Mammary epithelial cell (primary cell): ENCODE measurements at regions not wholly inside any gene's neighbourhood (a gene's known extent, or its start where the extent isn't known, plus 50 kb on each side); places are given as distances from the start of the nearest gene placed in this dataset.

Source experiments
- CTCF ChIP-seq, 2 donors: IDR thresholded peaks in 1 of 2; conservative IDR thresholded peaks in 1 of 2; 2 replicates each; pipeline ENCODE4 v1.5.1; 2011 to 2012; ENCODE audit warnings: inconsistent platforms in 2 of 2, low read length in 2 of 2, mild to moderate bottlenecking in 2 of 2, control low read depth in 1 of 2, low read depth in 1 of 2; ENCODE audit not compliant: insufficient read depth in 1 of 2; ENCODE audit errors: extremely low read depth in 1 of 2
- EZH2 ChIP-seq: IDR thresholded peaks from 2 replicates; pipeline ENCODE4 v1.6.1; 2012; ENCODE audit warnings: low read length, inconsistent platforms, borderline replicate concordance

GRCh38 chr1:91129458-91129857, 107.6 kb upstream of the ZNF644 start:
- TF ChIP-seq EZH2 (no peak), CTCF (conservative IDR thresholded peaks at IDR 0.05 in 1 of 2, IDR thresholded peaks at IDR 0.05 in 1 of 2; ENCODE audit: extremely low read depth in 1 of 2, insufficient read depth in 1 of 2, low read depth in 1 of 2, low read length in 2 of 2) (no peak)
